ENCODE measurements at regions not wholly inside any gene's neighbourhood (a gene's known extent, or its start where the extent isn't known, plus 50 kb on each side); places are given as distances from the start of the nearest gene placed in this dataset.
"Not testable (repeated sequence)": the region's sequence is repeated elsewhere in the genome, so short reads cannot be mapped to it uniquely, and the experiment has no call there.

GRCh38 chr6:118718903-118719302, 67.5 kb upstream of the CEP85L start:
- no peak for DNase-seq

DNA sequence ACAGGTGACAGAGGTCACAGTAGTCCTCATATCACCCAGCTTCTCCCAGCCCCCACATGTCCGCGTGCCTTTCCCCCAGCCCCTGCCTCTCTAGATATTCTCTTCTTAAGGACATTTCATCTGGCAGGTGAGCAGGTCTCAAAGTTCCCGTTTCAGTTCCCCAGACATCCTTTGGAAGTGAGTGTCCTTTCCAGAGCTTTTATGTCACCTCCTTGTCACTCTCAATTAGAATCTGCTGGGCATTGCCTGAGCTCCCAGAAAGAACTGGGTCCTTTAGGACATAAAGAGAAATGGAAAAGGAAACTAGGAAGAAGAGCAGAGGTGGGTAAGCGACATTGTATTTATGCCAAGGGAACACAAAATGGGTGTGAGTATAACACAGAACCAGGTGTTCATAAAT, 66.9 kb upstream of the CEP85L start:
- DNase-seq: no peak

DNA sequence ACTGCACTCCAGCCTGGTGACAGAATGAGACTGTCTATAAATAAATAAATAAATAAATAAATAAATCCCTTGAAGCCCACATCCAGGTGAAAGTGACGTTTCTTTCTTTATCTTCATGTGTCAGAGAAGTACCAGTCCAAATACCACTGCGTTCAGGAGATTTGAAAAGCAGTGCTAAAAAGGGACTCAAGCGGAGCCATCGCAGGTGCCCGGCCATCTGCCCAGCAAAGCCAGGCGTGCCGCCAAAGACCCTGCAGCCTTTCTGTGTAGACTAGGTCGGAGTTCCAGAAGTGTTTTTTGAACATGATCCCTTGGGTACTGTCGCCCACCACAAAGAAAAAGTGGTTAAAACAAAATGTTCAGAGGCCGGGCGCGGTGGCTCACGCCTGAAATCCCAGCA, 65.7 kb upstream of the CEP85L start:
- no peak for DNase-seq

DNA sequence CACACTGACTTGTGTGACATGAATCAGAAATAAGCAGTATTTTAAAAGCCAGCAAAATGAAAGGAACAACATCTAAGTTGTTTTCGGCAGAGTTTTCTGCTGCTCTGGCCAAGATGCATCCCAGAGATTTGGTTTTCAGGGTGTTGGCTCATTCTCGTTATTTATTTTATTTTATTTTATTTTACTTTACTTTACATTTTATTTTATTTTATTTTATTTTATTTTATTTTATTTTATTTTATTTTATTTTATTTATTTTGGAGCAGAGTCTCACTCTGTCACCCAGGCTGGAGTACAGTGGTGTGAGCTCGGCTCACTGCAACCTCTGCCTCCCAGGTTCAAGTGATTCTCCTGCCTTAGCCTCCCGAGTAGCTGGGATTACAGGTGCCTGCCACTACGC, 64.5 kb upstream of the CEP85L start:
- DNase-seq: not testable (repeated sequence)

DNA sequence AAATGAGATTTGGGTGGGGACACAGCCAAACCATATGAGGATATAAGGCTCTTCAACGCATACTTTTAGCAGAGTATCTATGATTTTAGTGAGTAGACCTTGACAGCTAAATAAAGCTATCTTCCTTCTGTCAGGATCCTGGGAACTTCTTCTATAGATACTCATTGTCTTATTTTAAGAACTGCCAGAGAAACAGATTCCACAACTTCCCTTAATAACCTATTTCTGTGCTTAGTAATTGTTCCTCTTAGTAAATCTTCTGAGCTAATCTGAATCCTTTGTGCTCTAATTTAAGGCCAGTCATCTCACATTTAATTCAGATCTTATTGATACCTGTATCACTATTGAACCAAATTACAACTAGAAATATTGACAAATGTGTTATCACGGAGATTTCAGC, 64.0 kb upstream of the CEP85L start:
- DNase-seq: no peak

- DNase-seq: no peak
Observed at GRCh38 chr6:118714756-118715155, 63.4 kb upstream of the CEP85L start.

DNA sequence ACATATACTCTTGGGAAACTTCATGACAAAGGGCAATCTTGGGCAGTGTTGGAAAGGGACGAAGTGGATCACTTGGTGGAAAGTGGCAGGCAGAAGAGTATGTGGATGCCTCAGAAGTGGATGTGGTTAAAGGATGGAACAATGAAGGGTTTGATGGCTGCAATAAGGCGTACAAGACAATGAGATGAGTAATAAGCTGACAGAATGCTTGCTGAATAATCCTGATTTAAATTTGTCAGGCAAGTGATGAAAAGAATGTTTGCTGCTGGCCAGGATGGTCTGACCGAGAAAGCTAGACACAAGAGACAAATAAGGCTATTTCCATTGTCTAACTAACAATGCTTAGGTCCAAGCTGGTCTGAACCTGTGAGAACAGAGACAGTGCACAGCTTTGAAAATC, 61.6 kb upstream of the CEP85L start:
- no peak for DNase-seq

- DNase-seq: peak in 2 of 6 experiments; percentile 29 to 30
Observed at GRCh38 chr6:118710616-118711015, 59.2 kb upstream of the CEP85L start.

DNA sequence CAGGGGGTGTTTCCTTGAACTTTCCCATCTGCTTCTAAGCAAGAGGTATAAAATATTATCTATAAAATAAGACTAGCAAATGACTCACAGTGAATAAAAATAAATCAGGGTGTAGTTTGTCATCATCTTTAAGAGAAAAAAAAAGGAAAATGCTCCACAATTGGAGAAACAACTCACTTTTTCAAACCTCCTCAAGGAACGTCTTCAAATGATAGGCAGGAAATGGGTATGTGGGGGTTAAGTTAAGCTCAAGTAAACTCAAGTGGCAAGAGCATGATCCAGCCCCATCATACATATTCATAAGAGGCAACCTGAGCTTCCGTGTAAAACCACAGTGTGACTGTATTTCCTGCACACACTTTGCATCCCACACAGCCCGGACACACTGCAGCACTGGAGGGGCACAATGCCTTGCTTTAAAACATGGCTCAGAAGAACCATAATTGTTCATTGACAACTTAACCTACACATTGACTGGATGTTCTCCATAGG, 58.5 kb upstream of the CEP85L start:
- DNase-seq: peak; percentile 36 to 84 (median 72)

- no peak for DNase-seq
Observed at GRCh38 chr6:118708744-118709143, 57.4 kb upstream of the CEP85L start.

DNA sequence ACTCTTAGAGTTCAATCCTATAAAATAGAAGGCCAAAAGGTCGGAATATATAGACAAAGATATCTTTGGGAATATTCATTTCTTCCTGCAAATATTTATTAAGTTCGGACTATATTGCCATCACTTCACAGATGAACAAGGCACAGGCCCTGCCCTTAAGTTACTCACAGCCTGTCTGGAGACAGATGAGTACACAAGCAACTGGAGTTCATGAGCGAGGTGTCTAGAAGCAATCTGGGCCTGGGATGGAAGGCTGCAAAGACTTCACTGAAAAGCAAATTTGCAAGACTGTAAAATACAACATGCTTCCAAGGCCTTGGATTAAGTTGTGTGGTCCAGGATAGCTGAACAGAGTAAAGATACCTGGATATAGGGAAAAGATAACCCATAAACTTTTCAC, 56.7 kb upstream of the CEP85L start:
- DNase-seq: no peak

DNA sequence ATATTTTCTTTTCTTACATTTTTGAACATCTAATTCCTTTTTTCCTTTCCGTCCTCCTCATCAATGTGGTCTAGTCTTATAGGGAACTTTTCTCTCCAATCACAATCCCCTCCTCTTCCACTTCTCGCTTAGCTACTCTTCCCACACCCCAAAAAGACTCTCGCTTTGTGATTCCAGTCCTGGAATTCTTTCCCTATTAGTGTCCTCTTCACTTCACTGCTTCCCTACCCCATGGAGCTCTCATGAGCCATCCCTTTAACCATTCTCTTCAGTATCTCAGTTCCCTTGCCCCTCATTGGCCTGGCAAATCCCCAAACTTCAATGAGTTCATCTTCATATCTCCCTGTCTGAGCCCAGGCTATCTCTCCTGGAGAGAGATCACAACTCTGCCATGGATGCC, 55.3 kb upstream of the CEP85L start:
- no peak for DNase-seq

GRCh38 chr6:118705544-118706491, 54.4 kb upstream of the CEP85L start:
- peak in 4 of 6 experiments; percentile 4 to 25 (median 15) for DNase-seq

GRCh38 chr6:118704915-118705314, 53.5 kb upstream of the CEP85L start:
- DNase-seq: no peak

DNA sequence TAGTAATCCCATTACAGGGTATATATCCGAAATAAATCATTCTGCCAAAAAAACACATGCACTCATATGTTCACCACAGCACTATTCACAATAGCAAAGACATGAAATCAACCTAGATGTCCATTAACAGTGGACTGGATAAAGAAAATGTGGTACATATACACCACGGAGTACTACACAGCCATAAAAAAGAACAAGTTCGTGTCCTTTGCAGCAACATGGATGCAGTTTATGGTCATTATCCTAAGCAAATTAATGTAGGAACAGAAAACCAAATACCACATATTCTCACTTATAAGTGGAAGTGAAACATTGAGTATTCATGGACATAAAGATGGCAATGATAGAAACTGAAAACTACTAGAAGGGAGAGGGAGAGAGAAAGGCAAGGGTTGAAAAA, 49.9 kb upstream of the CEP85L start:
- DNase-seq: not testable (repeated sequence)

Measured in stimulated activated naive CD4-positive, alpha-beta T cell (primary cell).